ENCODE measurements at regions not wholly inside any gene's neighbourhood (a gene's known extent, or its start where the extent isn't known, plus 50 kb on each side); places are given as distances from the start of the nearest gene placed in this dataset.

DNA sequence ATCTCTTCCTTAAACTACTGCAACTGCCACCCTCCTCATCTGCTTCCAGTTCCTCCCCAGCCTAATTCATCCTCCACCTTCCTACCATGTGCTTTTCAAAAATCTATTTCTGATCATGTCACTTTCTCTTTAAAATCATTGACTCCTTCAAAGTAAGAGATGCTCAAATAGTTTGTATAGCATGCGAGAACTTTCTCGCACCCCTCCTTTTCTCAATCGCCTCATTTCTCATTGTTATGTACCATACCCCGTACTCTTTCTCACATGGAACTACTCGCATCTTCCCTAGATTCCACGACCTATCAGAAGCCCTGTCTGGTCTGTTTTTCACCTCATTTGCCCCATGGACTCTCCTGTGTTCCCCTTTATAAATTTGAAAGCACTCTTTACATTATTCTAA, 238.2 kb downstream of the NRIP1 start:
- TF ChIP-seq, protein P1, sequence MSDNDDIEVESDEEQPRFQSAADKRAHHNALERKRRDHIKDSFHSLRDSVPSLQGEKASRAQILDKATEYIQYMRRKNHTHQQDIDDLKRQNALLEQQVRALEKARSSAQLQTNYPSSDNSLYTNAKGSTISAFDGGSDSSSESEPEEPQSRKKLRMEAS (IDR thresholded peaks at IDR 0.05; ENCODE audit: low read depth, low read length), result no peak
- TF ChIP-seq, protein P2, sequence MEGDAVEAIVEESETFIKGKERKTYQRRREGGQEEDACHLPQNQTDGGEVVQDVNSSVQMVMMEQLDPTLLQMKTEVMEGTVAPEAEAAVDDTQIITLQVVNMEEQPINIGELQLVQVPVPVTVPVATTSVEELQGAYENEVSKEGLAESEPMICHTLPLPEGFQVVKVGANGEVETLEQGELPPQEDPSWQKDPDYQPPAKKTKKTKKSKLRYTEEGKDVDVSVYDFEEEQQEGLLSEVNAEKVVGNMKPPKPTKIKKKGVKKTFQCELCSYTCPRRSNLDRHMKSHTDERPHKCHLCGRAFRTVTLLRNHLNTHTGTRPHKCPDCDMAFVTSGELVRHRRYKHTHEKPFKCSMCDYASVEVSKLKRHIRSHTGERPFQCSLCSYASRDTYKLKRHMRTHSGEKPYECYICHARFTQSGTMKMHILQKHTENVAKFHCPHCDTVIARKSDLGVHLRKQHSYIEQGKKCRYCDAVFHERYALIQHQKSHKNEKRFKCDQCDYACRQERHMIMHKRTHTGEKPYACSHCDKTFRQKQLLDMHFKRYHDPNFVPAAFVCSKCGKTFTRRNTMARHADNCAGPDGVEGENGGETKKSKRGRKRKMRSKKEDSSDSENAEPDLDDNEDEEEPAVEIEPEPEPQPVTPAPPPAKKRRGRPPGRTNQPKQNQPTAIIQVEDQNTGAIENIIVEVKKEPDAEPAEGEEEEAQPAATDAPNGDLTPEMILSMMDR (IDR thresholded peaks at IDR 0.05; ENCODE audit: low read depth, low read length), result no peak
- no peak for TF ChIP-seq POLR2A (IDR thresholded peaks at IDR 0.05; ENCODE audit: extremely low read depth, insufficient read length)
- no peak for TF ChIP-seq MYC (IDR thresholded peaks at IDR 0.05; ENCODE audit: low read depth, low read length)
- H3K4me3 ChIP-seq (ENCODE audit: low read depth, low read length), result no peak overlapping the region
- no peak for DNase-seq (ENCODE audit: low read depth)

GRCh38 chr21:14825514-14825974, 239.3 kb downstream of the NRIP1 start:
- H3K4me3 ChIP-seq (ENCODE audit: low read depth, low read length), result no peak overlapping the region
- no peak for DNase-seq (ENCODE audit: low read depth)
- no peak for TF ChIP-seq POLR2A (IDR thresholded peaks at IDR 0.05; ENCODE audit: extremely low read depth, insufficient read length)
- TF ChIP-seq MYC (IDR thresholded peaks at IDR 0.05; ENCODE audit: low read depth, low read length), result no peak
- TF ChIP-seq, protein P2 (IDR thresholded peaks at IDR 0.05; ENCODE audit: low read depth, low read length), result no peak
- TF ChIP-seq, protein P1 (IDR thresholded peaks at IDR 0.05; ENCODE audit: low read depth, low read length), result no peak

- TF ChIP-seq, protein P1 (IDR thresholded peaks at IDR 0.05; ENCODE audit: low read depth, low read length), result no peak
- TF ChIP-seq MYC (IDR thresholded peaks at IDR 0.05; ENCODE audit: low read depth, low read length) (no peak), POLR2A (IDR thresholded peaks at IDR 0.05; ENCODE audit: extremely low read depth, insufficient read length) (no peak)
- TF ChIP-seq, protein P2 (IDR thresholded peaks at IDR 0.05; ENCODE audit: low read depth, low read length), result no peak
- DNase-seq (ENCODE audit: low read depth), result no peak
- no peak overlapping the region for H3K4me3 ChIP-seq (ENCODE audit: low read depth, low read length)
Measured at GRCh38 chr21:14824126-14824525, 240.7 kb downstream of the NRIP1 start.

GRCh38 chr21:14817311-14817710, 247.5 kb downstream of the NRIP1 start:
- no peak for DNase-seq (ENCODE audit: low read depth)
- TF ChIP-seq POLR2A (IDR thresholded peaks at IDR 0.05; ENCODE audit: extremely low read depth, insufficient read length) (no peak), MYC (IDR thresholded peaks at IDR 0.05; ENCODE audit: low read depth, low read length) (no peak)
- TF ChIP-seq, protein P2 (IDR thresholded peaks at IDR 0.05; ENCODE audit: low read depth, low read length), result no peak
- TF ChIP-seq, protein P1 (IDR thresholded peaks at IDR 0.05; ENCODE audit: low read depth, low read length), result no peak

DNA sequence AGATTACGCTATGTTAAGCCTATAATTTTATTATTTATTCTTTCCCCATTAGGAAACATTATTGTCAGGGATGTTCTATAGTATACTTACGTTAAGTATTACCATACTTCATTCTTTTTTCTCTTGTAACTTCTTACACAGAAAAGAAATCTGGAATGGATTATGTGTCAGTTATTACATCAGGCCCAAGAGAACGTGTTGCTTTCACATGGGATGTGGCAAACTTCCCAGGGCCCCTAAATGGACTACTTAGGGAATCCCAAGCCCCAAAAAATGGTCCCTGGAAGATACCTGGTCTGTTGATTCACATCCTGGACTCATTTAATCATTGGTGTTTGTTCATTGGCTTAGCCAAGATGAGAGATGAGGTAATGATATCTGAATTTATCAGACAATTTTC, 249.8 kb downstream of the NRIP1 start:
- DNase-seq (ENCODE audit: low read depth), result no peak
- no peak overlapping the region for H3K4me3 ChIP-seq (ENCODE audit: low read depth, low read length)
- TF ChIP-seq POLR2A (IDR thresholded peaks at IDR 0.05; ENCODE audit: extremely low read depth, insufficient read length), result no peak
- no peak for TF ChIP-seq MYC (IDR thresholded peaks at IDR 0.05; ENCODE audit: low read depth, low read length)
- TF ChIP-seq, protein P1 (IDR thresholded peaks at IDR 0.05; ENCODE audit: low read depth, low read length), result no peak
- TF ChIP-seq, protein P2 (IDR thresholded peaks at IDR 0.05; ENCODE audit: low read depth, low read length), result no peak

More at GRCh38 chr21:14817311-14817710, 247.5 kb downstream of the NRIP1 start:
- no peak overlapping the region for H3K4me3 ChIP-seq (ENCODE audit: low read depth, low read length)
